GM18498 (cell line): ENCODE measurements at regions not wholly inside any gene's neighbourhood (a gene's known extent, or its start where the extent isn't known, plus 50 kb on each side); places are given as distances from the start of the nearest gene placed in this dataset.

Experiments
- ATAC-seq: cut with Tn5 transposase; IDR thresholded peaks from one replicate; pipeline ENCODE4 v1.9.1; 2021; ENCODE audit warnings: mild to moderate bottlenecking, moderate library complexity; ENCODE audit not compliant: unreplicated experiment

- ATAC-seq: no peak
These were observed 292.3 kb upstream of the SIX2 start for GRCh38 chr2:45301307-45302277.

DNA sequence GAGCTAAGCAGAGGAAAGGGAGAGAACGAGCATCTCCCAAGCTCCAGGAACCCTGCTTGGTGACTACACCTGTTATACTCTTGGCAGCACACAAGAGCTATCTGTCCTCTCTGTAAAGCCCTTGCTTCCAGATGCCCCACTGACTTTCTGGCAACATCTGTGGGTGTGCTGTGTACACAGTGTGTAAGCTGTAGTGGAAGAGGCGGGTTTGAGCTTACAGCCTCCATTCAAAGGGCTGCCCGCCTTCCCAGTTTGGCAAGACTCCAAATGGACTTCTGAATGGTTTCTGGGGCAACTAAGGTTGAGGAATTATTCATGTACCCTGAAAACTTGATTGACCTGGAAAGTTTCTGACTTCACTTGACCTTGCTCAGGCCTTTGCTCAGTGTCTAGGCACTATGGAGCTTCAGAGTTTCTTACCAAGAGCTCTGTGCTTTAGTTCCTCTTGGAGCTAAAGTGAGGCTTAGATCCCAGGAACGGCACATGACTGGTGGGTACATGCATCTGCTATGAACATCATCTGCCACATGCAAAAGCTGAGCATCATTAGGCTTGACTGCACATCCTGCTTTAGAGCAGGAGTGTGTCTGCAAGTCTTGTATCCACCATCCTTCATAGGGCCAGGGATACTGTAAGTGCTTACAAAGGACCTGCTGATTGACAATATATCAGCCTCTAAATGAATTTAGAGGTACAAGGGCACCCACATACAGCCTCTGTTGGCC is 290.9 kb upstream of the SIX2 start:
- ATAC-seq: no peak

GRCh38 chr2:45299361-45299760 is 290.1 kb upstream of the SIX2 start:
- no peak for ATAC-seq

DNA sequence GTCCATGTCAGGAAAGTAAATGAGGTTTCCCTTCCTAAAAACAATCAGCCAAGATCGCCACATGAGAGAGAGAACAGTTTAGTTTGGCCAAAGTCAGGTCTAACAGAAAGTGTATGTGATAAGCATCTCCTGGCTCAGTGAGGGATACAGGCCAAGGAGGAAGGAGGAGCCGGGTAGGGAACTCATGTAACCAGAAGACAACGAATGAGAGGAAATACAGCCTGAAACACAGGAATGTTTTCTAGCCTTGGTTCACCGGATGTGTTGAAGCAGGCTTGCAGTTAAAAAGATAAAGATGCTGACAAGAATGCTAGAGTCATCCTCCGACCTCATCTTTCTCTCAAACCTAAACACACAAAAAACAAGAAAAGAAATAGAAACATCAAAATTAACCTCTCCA is 283.9 kb upstream of the SIX2 start:
- ATAC-seq: no peak

DNA sequence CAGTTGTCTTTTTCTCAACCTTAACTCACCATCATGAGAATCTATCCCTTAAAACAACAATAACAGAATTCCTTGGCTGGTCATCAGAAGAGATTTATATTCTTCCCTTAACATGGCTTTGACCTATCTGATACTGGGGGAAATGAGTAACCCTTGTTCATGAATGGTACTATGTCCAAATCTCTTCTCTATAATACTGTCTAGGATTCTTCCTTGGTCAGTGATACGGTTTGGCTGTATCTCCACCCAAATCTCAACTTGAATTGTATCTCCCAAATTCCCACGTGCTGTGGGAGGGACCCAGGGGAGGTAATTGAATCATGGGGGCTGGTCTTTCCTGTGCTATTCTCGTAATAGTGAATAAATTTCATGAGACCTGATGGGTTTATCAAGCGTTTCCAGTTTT is 282.0 kb upstream of the SIX2 start:
- no peak for ATAC-seq

- no peak for ATAC-seq
These were observed 280.9 kb upstream of the SIX2 start for GRCh38 chr2:45289997-45290709.

GRCh38 chr2:45288532-45289417 is 279.5 kb upstream of the SIX2 start:
- no peak for ATAC-seq

DNA sequence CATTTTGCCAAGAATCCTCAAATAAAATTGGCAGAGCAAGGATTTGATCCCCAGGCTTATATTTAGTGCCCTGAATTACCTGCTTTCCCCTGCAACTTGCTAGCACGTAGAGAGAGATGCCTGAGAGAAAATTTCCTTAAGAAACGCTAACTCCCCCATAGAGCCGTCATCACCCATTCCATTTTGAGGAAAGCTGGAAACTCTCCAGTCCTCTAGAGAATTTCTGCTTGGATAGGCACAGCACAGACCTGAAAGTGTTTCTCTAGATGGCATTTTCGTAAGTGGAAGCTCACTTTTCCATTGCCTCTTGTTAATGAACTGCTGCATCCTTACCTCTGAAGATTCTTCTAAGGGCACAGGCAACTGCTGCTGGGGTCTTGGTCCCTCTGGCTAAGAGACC is 277.8 kb upstream of the SIX2 start:
- ATAC-seq: no peak

- no peak for ATAC-seq
These were observed 276.6 kb upstream of the SIX2 start for GRCh38 chr2:45285771-45286390.

DNA sequence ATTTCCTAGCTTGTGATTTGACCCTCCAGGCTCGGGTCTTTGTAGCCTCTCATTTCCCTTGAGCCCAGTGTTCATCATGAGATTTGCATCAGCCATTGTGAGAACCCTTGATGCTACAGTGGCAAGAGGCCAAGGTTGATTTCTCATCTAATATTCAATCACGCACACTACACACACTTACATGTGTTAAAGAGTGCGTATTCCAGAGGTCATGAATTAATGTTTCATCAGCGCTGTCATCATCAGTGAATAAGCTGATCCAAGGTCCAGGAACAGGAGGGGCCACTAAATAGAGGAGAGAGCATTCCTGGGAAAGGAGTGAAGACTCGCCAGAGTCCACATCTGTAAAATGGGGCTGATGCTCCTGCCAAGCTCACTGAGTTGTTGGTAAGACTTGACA is 276.1 kb upstream of the SIX2 start:
- ATAC-seq: no peak

GRCh38 chr2:45284621-45284995 is 275.4 kb upstream of the SIX2 start:
- ATAC-seq: no peak

DNA sequence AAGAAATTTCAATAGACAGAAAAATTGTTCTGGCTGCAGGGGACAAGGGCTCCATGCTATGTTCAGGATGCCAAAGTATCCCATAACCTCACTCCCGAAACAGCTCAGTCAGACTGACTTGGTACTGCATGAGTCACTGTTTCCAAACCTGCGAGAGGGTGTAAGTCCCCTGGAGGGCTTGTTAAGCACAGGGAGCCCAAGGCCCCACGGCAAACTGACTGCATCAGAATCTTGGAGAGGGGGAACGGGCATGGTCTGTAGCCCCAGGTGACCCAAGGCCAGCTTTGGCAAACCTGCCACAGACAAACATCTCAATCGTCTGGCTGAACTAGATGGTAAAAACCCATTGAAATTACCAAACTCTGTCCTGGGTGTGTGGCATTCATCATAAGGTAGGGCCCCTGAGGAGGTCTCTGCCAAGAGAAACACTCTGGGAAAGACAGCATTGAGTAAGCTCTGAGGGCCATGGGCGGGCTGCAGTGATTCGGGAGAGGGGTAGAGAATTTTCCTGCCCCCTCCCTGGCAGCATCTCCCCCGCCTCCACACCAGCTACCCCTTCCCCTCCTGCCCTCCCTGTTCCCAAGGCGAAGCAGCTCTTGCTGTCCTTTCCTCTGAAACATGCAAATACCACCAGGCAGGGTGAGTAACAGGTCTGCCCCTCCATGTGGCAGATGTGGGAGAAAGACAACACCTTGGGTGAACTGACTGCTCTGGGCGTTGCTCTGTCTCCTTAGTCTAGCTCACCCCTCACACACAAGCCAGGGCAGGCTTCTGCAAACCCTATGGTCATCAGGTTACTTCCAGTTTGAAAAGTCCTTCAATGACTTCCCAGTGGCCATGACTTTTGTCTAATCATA is 274.7 kb upstream of the SIX2 start:
- ATAC-seq: no peak

DNA sequence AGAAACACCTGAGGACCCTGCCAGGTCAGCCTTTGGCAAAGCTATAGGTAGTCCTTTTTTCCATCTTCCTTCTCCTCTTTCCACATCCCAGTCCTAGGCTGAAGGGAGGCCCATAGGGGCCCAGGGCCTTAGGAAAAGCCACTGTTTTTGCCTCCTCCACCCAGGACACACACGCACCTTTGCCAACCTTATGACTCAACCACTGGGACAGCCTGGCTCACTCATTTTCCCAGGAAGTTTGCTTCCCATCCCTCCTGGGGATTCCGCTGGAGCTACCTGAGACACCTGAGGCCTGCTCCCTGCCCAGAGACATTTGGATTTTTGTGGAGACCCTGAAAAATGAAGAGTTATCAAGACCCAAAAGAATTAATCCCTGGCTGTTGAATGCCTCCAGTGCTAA is 273.4 kb upstream of the SIX2 start:
- ATAC-seq: no peak

DNA sequence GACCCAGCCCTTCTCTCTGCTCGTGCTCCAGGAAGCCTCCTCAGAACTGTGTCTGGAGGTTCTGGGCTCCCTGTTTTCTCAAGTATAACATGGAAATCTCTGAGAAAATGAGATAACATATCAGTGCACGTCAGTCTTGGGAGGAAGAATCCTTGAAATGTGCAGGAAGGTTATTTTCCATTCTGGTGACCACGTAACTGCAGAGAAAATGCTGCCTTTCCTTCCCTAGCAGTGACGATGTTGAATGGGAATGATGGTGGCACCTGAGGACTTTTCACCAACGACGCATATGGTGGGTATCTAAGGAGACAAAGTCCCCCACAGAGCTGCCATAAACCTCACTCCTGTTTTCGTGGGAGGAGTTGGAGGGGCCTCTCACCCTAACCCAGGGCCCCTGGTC is 272.1 kb upstream of the SIX2 start:
- no peak for ATAC-seq

GRCh38 chr2:45280794-45281193 is 271.5 kb upstream of the SIX2 start:
- ATAC-seq: no peak

DNA sequence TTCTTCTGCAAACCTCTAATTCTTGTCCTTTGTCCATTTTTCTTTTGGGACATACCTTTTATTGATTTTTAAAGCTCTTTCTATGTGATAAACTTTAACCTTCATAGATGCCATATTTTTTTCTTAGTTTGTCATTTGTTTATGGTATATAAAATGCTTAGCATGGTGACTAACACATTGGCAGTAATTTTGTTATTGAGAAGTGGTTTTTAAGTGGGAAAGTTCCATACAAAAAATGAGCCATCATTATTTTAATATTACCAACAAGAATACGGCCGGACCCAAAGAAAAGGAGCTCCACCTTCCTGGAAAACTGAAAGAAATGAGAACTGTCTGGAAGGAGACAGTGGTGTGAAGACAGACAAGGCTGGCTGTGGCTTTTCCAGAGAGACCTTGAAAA is 270.1 kb upstream of the SIX2 start:
- no peak for ATAC-seq

DNA sequence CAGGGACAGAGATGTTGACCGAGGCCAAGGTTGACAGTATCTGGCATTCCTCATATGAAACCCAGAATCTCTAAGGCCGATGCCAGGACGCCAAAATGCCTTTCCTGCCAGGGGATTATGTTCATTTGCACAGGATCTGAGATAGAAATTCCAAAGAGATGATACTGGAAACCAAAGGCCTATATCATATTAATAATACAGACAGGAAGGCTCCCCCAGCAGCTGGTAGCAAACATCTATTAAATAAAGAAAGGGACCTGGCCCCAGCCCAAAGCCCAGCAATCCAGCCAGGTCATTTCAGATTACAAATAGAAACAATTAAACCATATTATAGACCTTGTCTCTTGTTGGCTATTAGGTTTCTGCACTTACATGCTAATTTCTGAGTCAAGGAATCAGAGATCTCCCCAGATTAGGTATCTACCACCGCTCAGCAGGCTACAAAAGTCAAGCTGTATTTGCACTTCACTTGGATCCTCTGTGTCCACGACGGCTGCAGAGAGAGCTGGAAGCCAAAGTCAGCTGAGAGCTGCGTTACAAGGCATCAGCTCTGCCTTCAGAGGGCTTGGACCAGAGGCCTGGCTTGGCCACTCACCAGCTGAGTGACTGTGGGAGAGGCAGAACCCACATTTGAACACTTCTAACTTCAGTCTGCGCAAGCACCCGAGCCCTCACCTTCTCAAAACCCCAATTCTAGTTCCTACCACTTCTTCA is 269.3 kb upstream of the SIX2 start:
- no peak for ATAC-seq

DNA sequence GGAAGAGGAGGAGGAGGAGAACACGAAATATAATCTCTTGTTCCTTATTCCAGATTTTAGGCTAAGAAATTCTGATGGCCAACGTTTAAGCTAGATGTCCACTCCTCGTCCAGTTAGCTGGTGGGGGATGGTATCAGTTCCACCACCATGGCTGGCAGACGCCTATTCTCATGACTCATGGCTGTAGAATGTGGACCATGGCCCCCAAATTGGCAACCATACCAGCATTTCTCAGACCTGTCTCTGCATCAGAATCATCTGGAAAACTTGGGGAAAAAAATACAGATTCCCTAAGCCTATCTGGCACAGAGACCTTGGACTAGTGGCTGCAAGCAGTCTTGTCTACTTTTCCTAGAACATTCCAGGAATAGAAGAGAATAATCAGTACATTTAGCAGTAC is 267.7 kb upstream of the SIX2 start:
- ATAC-seq: no peak

DNA sequence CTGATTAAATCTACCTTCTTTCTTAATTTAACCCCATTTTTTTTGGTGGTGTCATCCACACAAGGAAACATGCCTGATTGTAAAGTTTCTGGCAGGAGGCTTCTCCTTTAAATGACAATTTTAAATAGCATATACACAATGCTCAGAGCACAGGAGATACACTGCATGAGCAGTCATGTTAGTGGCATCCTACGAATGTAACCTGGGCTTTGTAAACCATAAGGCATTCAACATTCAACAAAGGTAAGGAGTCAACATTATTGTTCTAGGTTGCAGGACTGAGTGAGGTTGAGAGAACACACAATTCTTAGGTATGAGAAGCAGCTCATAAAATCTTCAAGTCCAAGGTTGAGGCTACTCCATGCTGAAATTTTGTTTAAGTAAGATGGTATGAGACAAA is 266.6 kb upstream of the SIX2 start:
- no peak for ATAC-seq
